D341Med (cell line): ENCODE measurements at regions not wholly inside any gene's neighbourhood (a gene's known extent, or its start where the extent isn't known, plus 50 kb on each side); places are given as distances from the start of the nearest gene placed in this dataset.

Source experiments
- DNase-seq: peaks from one replicate; pipeline ENCODE4 v3.0.0; 2012; ENCODE audit warnings: low spot score

GRCh38 chr18:67969458-67969857, 452.9 kb upstream of the DSEL start:
- no peak for DNase-seq

GRCh38 chr18:67966224-67966623, 449.7 kb upstream of the DSEL start:
- no peak for DNase-seq

GRCh38 chr18:67964462-67964861, 447.9 kb upstream of the DSEL start:
- no peak for DNase-seq

GRCh38 chr18:67961701-67962440, 445.4 kb upstream of the DSEL start:
- DNase-seq, result peak; percentile 41

- DNase-seq, result no peak
Measured at GRCh38 chr18:67957684-67958083, 441.2 kb upstream of the DSEL start.

- DNase-seq, result no peak
Measured at GRCh38 chr18:67954594-67954993, 438.1 kb upstream of the DSEL start.

GRCh38 chr18:67951137-67951536, 434.6 kb upstream of the DSEL start:
- no peak for DNase-seq

- no peak for DNase-seq
Measured at GRCh38 chr18:67938660-67939059, 422.1 kb upstream of the DSEL start.

GRCh38 chr18:67935638-67936037, 419.1 kb upstream of the DSEL start:
- DNase-seq, result no peak

- DNase-seq, result no peak
Measured at GRCh38 chr18:67933271-67933670, 416.8 kb upstream of the DSEL start.

- DNase-seq, result no peak
Measured at GRCh38 chr18:67932271-67932670, 415.8 kb upstream of the DSEL start.

- DNase-seq, result no peak
Measured at GRCh38 chr18:67926929-67927864, 410.7 kb upstream of the DSEL start.

GRCh38 chr18:67924656-67925055, 408.1 kb upstream of the DSEL start:
- DNase-seq, result no peak

- DNase-seq, result no peak
Measured at GRCh38 chr18:67919316-67919715, 402.8 kb upstream of the DSEL start.

- DNase-seq, result peak; percentile 34
Measured at GRCh38 chr18:67916097-67916496, 399.6 kb upstream of the DSEL start.

- no peak for DNase-seq
Measured at GRCh38 chr18:67913040-67913439, 396.5 kb upstream of the DSEL start.

- DNase-seq, result no peak
Measured at GRCh38 chr18:67901573-67901972, 385.1 kb upstream of the DSEL start.

- no peak for DNase-seq
Measured at GRCh38 chr18:67896451-67896850, 379.9 kb upstream of the DSEL start.

- no peak for DNase-seq
Measured at GRCh38 chr18:67893916-67894315, 377.4 kb upstream of the DSEL start.

GRCh38 chr18:67876871-67877270, 360.4 kb upstream of the DSEL start:
- no peak for DNase-seq

GRCh38 chr18:67875944-67876343, 359.4 kb upstream of the DSEL start:
- DNase-seq, result no peak

- no peak for DNase-seq
Measured at GRCh38 chr18:67875060-67875459, 358.5 kb upstream of the DSEL start.

GRCh38 chr18:67865400-67865799, 348.9 kb upstream of the DSEL start:
- no peak for DNase-seq
